Left cardiac atrium (tissue), 4 donors: ENCODE measurements at regions not wholly inside any gene's neighbourhood (a gene's known extent, or its start where the extent isn't known, plus 50 kb on each side); places are given as distances from the start of the nearest gene placed in this dataset.

Experiments
- ATAC-seq, 2 donors: fragments of 200-7000 bp; cut with Tn5 transposase; one replicate each; pipeline ENCODE4 v1.9.1; 2020; ENCODE audit warnings: mild to moderate bottlenecking in 2 of 2, moderate library complexity in 2 of 2
- DNase-seq: peaks from one replicate; pipeline ENCODE4 v3.0.0-alpha.2; 2020
- intact Hi-C, 2 donors: fragments of 100-400 bp; cut with DNase I; formaldehyde crosslinking; loops; one replicate each; pipeline versions ENCODE4 v1.14.1 to v1.15.1; 2022 to 2023
- donor health status: DM: no; HTN: yes; CAD: no.
- donor health status: DM: no; HTN: yes; CAD: no; lungs with severe emphysema.
- donor health status: DM: yes; HTN: yes; CAD: no.
- donor health status: Dilated cardiomyopathy.

DNA sequence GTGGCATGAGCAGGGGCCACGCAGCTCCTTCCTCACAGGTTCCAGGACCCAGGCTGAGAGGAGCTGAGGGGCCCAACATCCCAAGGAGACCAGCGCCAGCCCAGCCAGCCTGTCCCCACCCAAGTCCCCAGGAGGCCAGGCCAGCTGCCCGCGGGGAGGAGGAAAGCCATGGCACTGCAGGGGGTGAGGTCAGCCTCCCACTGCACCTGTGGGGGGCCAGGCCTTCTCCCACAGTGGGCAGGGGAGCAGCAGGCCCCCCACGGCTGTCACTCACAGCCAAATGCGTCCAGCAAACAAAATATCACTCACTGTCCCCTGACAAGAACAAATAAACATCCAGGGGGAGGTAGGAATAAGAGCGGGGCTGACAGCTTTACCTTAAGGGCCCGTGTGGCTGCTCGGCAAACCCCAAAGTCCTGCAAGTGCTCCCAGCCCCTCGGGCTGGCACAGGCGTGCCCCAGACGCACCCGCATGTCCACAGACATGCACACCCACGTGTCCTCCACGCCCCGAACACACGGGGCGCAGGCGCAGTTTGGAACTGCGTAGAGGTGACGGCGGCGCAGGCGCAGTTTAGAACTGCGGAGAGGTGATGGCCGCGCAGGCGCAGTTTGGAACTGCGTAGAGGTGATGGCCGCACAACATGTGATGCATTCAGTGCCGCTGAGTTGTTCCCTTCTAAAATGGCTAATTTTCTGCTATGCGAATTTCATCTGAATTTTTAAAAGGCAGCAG is 291.1 kb downstream of the FOXL1 start:
- DNase-seq (no peak), ATAC-seq (no peak)
- intact Hi-C loops: no loop called here

- intact Hi-C loops: no loop called here
- DNase-seq (no peak), ATAC-seq (no peak)
Observed at GRCh38 chr16:86870380-86870779, 292.0 kb downstream of the FOXL1 start.

DNA sequence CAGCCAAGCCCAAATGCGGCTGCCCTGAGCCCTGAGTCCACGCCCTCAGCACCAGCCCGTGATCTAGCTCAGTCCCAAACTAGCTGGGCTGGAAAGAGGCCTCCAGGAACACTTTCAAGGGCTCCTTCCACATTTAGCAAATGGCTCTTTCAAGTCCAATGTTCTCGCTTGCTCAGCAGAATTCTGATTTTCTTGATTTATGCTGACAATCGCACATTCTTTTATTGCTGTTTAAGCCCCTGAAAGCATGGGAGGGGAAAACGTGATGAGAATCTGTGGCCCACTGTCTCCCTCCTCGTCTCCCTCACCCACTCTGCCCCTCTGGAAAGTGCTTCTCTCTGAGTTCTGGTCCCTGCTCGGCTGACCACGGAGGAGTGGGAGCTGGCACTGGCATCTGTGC is 293.8 kb downstream of the FOXL1 start:
- no peak for DNase-seq
- ATAC-seq: no peak
- intact Hi-C loops: no loop called here

DNA sequence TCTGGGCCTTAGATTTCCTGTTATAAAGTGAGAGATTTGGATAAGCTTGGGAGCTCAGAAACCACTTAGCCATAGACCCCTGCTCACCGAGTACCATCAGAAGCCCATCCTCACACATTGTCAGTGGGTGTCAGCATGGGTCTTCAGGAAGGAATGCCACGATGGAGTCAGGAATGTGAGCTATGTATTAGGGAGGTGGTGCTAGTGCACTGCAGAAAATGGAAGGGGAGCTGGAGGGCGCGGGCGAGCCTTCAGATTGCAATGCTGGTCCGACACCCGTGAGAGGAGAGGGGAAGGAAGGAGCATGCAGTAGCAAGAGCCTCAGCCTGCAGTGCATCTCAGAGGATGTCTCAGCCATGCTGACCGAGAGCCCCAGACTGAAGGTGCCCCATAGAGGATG is 294.5 kb downstream of the FOXL1 start:
- DNase-seq: no peak
- intact Hi-C loops: no loop called here
- no peak for ATAC-seq

DNA sequence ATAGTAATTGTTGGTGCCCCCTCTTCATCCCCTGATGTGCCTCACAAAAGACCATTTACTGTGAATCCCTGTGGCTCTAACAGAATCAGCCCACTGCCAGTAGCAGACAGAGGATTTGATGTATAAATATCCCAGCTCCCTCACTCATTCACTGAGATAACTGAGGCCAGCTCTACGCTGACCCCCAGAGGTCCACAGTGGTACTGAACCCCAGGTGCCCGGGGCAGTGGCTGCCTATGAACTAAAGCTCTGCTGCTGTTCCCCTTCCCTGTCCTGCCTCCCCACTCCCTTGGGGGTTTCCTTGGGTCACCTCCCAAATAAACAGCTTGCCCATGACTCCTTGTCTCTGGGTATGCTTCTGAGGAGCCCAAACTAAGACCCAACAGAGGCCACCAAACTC is 295.8 kb downstream of the FOXL1 start:
- ATAC-seq (no peak), DNase-seq (no peak)
- intact Hi-C loops: no loop called here

GRCh38 chr16:86876499-86876898 is 298.1 kb downstream of the FOXL1 start:
- intact Hi-C loops: no loop called here
- DNase-seq (no peak), ATAC-seq (no peak)

DNA sequence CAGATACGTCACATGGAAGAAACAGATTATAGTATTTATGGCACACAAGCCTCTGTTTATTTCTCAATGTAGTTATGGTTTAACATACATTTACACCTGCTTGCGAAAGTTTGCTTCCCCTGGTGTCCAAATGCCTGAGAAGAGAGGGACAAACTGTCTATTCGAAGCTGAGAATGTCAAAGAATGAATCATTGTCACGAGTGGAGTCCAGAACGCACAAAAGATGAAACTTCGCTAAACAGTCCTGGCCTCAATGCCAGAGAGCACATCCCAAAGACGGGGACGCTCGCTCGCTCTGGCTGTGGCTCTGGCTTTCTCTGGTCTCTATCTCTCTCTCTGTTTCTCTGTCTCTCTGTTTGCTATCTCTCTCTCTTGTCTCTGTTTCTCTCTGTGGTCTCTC is 298.8 kb downstream of the FOXL1 start:
- ATAC-seq: no peak
- intact Hi-C loops: no loop called here
- DNase-seq: no peak

DNA sequence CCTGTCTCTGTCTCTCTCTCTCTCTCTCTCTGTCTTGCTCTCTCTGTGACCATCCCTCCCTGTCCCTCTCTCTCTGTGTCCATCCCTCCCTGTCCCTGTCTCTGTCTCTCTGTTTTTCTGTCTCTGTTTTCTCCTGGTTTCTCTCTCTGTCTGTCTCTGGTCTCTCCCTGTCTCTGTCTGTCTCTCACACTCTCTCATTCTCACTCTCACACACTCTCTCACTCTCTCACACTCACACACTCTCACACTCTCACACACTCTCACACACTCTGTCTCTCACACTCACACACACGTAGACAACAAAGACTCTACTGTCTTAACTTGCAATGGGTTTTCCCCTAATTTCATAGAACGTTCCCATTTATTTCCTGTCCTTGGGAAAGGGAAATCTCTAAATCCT is 299.5 kb downstream of the FOXL1 start:
- DNase-seq (no peak), ATAC-seq (no peak)
- intact Hi-C loops: no loop called here

- DNase-seq (no peak), ATAC-seq (no peak)
- intact Hi-C loops: no loop called here
Observed at GRCh38 chr16:86878236-86879080, 300.1 kb downstream of the FOXL1 start.

DNA sequence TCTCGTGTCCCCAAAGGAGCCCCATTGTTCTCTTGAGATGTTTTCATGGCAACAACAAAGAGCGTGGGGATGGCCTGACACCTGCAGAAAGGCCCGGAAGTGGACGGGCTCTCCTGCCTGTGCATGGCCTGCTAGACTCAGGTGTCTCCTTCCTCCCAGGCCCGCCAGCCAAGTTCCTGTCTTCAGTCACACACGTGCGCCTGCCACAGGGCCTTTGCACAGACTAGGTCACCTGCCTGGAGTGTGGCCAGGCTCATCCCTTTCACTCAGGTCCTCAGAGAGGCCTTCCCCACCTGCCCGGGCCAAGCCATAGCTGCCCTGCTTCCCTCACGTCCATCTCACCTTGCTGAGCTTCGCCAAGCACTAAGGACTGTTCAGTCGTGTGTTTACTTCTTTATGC is 300.9 kb downstream of the FOXL1 start:
- intact Hi-C loops: no loop called here
- DNase-seq (no peak), ATAC-seq (no peak)

DNA sequence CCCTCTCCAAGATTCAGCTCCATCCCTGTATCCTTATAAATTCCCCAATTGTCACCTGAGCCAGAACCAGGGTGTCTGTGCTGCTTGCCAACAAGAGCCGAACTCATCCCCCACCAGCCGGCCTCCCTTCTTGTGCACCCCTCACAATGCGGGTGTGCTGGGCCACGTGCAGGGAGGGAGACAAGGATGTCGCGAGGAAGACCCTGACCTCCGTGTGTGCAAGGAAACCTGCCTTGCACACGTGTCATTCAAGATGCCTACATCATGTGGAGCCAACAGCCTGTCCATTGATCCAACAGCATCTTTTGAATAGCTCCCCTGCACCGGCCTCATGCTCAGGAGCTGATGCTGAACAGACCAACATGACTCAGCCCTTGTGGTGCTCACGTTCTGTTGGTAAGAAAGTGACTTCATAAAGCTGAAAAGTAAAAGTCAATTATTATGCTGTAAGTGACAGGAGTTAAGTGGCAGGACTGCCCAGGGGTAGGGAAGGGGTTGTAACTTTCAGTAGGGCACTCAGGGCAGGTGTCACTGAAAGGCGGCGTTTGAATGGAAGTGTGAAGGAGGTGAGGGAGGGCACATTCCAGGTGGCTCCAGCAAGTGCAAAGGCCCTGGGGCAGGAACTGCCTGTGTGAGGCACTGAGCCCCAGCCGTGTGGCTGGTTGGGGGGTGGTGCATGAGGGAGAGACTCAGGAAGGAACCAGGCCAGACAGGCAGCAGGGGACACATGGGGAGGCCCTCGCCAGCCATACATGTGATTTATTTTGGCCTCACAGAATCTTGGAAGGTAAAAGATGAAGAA is 302.2 kb downstream of the FOXL1 start:
- intact Hi-C loops: loop anchor here in 1 of 2 donors (5.0 kb wide), 1 partner anchor 52 kb away; no protein-coding TSS in a partner anchor
- ATAC-seq: no peak
- DNase-seq: no peak

GRCh38 chr16:86881118-86881510 is 302.8 kb downstream of the FOXL1 start:
- intact Hi-C loops: loop anchor here in 1 of 2 donors (5.0 kb wide), 1 partner anchor 51 kb away; no protein-coding TSS in a partner anchor

GRCh38 chr16:86881861-86882273 is 303.5 kb downstream of the FOXL1 start:
- no peak for ATAC-seq
- DNase-seq: no peak
- intact Hi-C loops: loop anchor here in 1 of 2 donors (5.0 kb wide), 1 partner anchor 50 kb away; no protein-coding TSS in a partner anchor

More at GRCh38 chr16:86881118-86881510, 302.8 kb downstream of the FOXL1 start:
- DNase-seq (no peak), ATAC-seq (no peak)

DNA sequence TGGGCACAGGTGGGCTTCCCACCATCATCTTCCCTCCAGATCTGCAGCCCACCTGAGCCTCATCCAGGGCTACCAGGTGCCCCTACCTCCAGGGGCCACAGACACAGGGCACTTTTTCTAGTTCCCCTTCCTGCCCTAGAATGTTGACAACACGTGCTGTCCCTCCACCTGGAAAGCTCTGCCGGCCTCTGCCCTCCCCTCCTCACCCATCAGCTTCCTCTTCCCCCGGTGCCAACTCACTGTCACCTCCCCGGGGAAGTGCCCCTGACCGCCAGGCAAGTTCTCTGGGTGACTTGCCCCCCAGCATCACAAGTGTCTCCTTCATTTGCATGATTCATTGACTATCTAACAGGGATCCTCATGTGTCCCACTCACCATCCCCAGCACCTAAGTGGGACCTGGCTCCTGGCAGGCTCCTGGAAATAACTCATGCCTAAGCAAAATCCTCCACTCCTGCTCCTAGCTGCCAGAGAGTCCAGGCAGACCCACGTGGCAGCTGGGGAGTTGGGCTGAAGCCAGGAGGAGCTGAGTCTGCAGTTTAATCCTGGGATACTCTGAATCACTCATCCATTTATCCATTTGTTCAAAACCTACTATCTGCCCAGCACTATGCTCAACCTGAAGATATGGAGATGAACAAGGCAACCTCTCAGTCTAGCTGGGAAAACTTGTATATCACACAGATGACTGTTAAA is 304.4 kb downstream of the FOXL1 start:
- peak; percentile 77 to 90 for ATAC-seq
- DNase-seq: peak; percentile 62
- intact Hi-C loops: loop anchor here in 1 of 2 donors (5.0 kb wide), 1 partner anchor 50 kb away; no protein-coding TSS in a partner anchor

GRCh38 chr16:86883583-86884389 is 305.4 kb downstream of the FOXL1 start:
- intact Hi-C loops: loop anchor here in 1 of 2 donors (5.0 kb wide), 1 partner anchor 49 kb away; no protein-coding TSS in a partner anchor
- no peak for DNase-seq
- no peak for ATAC-seq

DNA sequence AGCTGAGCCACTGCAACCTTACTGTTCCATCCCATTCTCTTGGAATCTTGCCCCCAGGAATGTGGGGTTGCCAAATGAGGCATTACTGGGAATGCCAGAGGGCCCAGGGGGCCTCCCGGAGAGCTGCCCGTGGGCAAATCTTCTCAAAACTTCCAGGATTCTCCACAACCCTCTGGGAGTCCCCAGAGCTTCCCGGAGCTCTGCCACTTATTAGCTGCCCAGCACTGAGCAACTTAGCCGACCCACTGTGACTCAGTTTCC is 306.0 kb downstream of the FOXL1 start:
- no peak for DNase-seq
- intact Hi-C loops: loop anchor here in 1 of 2 donors (5.0 kb wide), 1 partner anchor 48 kb away; no protein-coding TSS in a partner anchor
- ATAC-seq: no peak

DNA sequence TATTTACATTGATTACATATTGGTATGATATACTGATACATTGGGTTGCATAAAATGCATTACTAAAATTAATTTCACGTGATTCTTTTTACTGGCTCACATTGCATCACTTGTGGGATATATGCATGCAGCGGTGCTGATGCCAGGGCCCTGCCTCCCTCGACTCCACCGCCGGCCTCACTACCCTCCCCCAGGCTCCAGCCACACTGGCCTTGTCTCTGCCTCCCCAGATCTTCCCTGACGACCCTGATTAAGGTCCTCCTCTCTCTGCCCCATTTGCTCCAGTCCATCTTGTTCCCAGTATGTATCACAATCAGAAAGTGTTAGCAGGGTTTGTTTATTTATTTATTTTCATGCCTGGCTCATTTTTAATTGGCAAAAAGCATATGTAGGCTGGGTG is 306.8 kb downstream of the FOXL1 start:
- ATAC-seq (no peak), DNase-seq (no peak)
- intact Hi-C loops: no loop called here

DNA sequence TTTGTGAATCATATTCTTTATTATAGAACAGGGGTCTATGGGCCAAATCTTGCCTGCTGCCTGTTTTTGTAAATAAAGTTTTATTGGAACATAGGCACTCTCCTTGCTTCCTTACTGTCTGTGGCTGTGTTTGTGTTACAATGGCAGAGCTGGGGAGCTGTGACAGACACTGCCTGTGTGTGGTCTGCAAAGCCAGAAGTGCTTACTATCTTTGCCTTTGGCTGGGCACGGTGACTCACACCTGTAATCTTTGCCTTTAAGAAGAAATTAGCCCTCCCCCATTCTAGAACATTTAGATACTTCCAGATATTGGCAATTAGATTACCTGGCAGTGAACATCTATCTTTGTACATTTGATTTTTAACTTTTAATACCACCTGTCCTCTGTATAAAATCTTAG is 308.3 kb downstream of the FOXL1 start:
- DNase-seq: no peak

More for the DNA sequence above, 308.3 kb downstream of the FOXL1 start:
- ATAC-seq: no peak
- intact Hi-C loops: no loop called here
